HepG2 (cell line): ENCODE measurements at regions not wholly inside any gene's neighbourhood (a gene's known extent, or its start where the extent isn't known, plus 50 kb on each side); places are given as distances from the start of the nearest gene placed in this dataset.

ENCODE experiments used
- BHLHE40 ChIP-seq: IDR thresholded peaks from 2 replicates; pipeline ENCODE4 v1.6.1; 2011; ENCODE audit warnings: low read length, improper control_type of control experiment
- NBN ChIP-seq: fragments of 450-650 bp; conservative IDR thresholded peaks from 2 replicates; pipeline ENCODE4 v1.6.1; 2017
- NFKBIZ ChIP-seq: IDR thresholded peaks from 2 replicates; pipeline ENCODE4 v1.6.1; 2018; ENCODE audit warnings: missing genetic modification reagents, missing compliant biosample characterization
- RELA ChIP-seq: sonication (generic); formaldehyde crosslinking; IDR thresholded peaks from 2 replicates; pipeline ENCODE4 v1.4.0; 2020; ENCODE audit warnings: missing genetic modification reagents
- SP4 ChIP-seq: sonication (generic); formaldehyde crosslinking; IDR thresholded peaks from 2 replicates; pipeline ENCODE4 v1.8.1; 2023; ENCODE audit warnings: mild to moderate bottlenecking, missing genetic modification reagents
- ZFP90 ChIP-seq: sonication (generic); formaldehyde crosslinking; IDR thresholded peaks from 2 replicates; pipeline ENCODE4 v1.8.0; 2022; ENCODE audit warnings: missing genetic modification reagents, mild to moderate bottlenecking, inconsistent platforms, borderline replicate concordance
- ZNF20 ChIP-seq: sonication (generic); formaldehyde crosslinking; IDR thresholded peaks from 2 replicates; pipeline ENCODE4 v1.4.0; 2020; ENCODE audit warnings: mild to moderate bottlenecking, moderate library complexity, missing genetic modification reagents
- ZNF354B ChIP-seq: sonication (generic); formaldehyde crosslinking; IDR thresholded peaks from 2 replicates; pipeline ENCODE4 v1.8.0; 2022; ENCODE audit warnings: mild to moderate bottlenecking, missing genetic modification reagents
- ZNF780A ChIP-seq: sonication (generic); formaldehyde crosslinking; IDR thresholded peaks from 2 replicates; pipeline ENCODE4 v1.8.0; 2022; ENCODE audit warnings: mild to moderate bottlenecking, missing genetic modification reagents, moderate library complexity
- ZZZ3 ChIP-seq: sonication (generic); formaldehyde crosslinking; IDR thresholded peaks from 2 replicates; pipeline ENCODE4 v1.4.0; 2020; ENCODE audit warnings: missing genetic modification reagents, mild to moderate bottlenecking, borderline replicate concordance
- TF ChIP-seq, protein P1 (sequence below): sonication (generic); formaldehyde crosslinking; IDR thresholded peaks from 2 replicates; pipeline ENCODE4 v1.5.0; 2020; ENCODE audit warnings: mild to moderate bottlenecking, missing genetic modification reagents
- TF ChIP-seq, protein P2 (sequence below): sonication (generic); formaldehyde crosslinking; IDR thresholded peaks from 2 replicates; pipeline ENCODE4 v1.5.1; 2020; ENCODE audit warnings: missing genetic modification reagents, mild to moderate bottlenecking, borderline replicate concordance
- TF ChIP-seq, protein P3 (sequence below): sonication (generic); formaldehyde crosslinking; IDR thresholded peaks from 2 replicates; pipeline ENCODE4 v1.4.0; 2020; ENCODE audit warnings: missing genetic modification reagents, borderline replicate concordance

DNA sequence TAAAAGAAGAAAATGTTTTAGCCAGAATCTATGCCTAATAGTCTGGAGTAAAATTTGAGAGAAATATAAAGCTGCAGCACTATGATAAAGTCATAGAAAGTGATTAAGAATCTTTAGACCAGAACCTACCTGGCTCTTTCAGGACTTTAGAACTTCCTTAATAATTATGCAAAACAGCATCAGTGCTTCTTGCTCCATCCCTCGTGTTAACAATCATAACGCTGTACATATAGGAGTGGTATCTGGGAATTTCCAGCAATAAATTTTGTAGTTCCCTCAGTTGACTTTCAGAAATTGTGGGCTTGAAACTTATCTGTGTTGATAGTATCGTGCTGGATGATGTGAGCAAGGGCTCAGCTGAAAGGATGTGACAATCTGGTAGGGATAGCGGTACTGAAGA is 102.1 kb upstream of the RASGEF1B start (continued):
- TF ChIP-seq NBN (no peak), ZNF780A (no peak), SP4 (CRISPR knock-in tag) (no peak), ZNF354B (CRISPR knock-in tag) (no peak), NFKBIZ (CRISPR knock-in tag) (no peak), ZNF20 (CRISPR knock-in tag) (no peak), BHLHE40 (no peak), ZZZ3 (CRISPR knock-in tag) (no peak), RELA (no peak), ZFP90 (no peak)
- TF ChIP-seq, protein P1, sequence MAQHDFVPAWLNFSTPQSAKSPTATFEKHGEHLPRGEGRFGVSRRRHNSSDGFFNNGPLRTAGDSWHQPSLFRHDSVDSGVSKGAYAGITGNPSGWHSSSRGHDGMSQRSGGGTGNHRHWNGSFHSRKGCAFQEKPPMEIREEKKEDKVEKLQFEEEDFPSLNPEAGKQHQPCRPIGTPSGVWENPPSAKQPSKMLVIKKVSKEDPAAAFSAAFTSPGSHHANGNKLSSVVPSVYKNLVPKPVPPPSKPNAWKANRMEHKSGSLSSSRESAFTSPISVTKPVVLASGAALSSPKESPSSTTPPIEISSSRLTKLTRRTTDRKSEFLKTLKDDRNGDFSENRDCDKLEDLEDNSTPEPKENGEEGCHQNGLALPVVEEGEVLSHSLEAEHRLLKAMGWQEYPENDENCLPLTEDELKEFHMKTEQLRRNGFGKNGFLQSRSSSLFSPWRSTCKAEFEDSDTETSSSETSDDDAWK (CRISPR knock-in tag): no peak
- TF ChIP-seq, protein P2, sequence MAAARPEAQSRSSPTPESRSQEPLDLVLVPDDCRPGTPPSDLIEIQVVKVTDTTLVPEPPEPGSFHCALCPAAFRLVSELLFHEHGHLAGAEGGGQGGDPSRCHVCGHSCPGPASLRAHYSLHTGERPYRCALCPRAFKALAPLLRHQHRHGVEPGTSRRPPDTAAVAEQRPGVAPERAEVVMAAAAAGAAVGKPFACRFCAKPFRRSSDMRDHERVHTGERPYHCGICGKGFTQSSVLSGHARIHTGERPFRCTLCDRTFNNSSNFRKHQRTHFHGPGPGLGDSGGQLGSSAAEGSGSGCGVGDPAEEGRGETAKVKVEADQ (CRISPR knock-in tag): no peak
- TF ChIP-seq, protein P3, sequence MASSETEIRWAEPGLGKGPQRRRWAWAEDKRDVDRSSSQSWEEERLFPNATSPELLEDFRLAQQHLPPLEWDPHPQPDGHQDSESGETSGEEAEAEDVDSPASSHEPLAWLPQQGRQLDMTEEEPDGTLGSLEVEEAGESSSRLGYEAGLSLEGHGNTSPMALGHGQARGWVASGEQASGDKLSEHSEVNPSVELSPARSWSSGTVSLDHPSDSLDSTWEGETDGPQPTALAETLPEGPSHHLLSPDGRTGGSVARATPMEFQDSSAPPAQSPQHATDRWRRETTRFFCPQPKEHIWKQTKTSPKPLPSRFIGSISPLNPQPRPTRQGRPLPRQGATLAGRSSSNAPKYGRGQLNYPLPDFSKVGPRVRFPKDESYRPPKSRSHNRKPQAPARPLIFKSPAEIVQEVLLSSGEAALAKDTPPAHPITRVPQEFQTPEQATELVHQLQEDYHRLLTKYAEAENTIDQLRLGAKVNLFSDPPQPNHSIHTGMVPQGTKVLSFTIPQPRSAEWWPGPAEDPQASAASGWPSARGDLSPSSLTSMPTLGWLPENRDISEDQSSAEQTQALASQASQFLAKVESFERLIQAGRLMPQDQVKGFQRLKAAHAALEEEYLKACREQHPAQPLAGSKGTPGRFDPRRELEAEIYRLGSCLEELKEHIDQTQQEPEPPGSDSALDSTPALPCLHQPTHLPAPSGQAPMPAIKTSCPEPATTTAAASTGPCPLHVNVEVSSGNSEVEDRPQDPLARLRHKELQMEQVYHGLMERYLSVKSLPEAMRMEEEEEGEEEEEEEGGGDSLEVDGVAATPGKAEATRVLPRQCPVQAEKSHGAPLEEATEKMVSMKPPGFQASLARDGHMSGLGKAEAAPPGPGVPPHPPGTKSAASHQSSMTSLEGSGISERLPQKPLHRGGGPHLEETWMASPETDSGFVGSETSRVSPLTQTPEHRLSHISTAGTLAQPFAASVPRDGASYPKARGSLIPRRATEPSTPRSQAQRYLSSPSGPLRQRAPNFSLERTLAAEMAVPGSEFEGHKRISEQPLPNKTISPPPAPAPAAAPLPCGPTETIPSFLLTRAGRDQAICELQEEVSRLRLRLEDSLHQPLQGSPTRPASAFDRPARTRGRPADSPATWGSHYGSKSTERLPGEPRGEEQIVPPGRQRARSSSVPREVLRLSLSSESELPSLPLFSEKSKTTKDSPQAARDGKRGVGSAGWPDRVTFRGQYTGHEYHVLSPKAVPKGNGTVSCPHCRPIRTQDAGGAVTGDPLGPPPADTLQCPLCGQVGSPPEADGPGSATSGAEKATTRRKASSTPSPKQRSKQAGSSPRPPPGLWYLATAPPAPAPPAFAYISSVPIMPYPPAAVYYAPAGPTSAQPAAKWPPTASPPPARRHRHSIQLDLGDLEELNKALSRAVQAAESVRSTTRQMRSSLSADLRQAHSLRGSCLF: no peak
